Neural progenitor cell (in vitro differentiated cells): ENCODE measurements at regions not wholly inside any gene's neighbourhood (a gene's known extent, or its start where the extent isn't known, plus 50 kb on each side); places are given as distances from the start of the nearest gene placed in this dataset. TPM values are rescaled to one million over a fixed set of nuclear protein-coding genes. Genes with fewer than 3 reads are reported as not detected.

Experiments used
- microRNA-seq: library from miRNA; unstranded; fragments of <30 nt; microRNA quantifications from one replicate; pipeline ENCODE4, GENCODE V29; 2016
- small RNA-seq: library from RNA; depleted of rRNA; stranded (forward); fragments of <200 nt; gene quantifications from one replicate; pipeline ENCODE3, GENCODE V24; 2015

Small RNAs in the stretch of these regions (microRNA-seq; reads per million reads assigned to microRNA genes)
- gene MIR550A2 = not detected
- gene MIR550B2 = not detected

Small RNAs in the stretch of these regions (small RNA-seq; reads per million reads assigned to genes)
- not detected for gene AC018645.1
- gene MIR550A2 = not detected
- gene RF00322 = not detected
